K562 (cell line): ENCODE measurements at regions not wholly inside any gene's neighbourhood (a gene's known extent, or its start where the extent isn't known, plus 50 kb on each side); places are given as distances from the start of the nearest gene placed in this dataset.

Source experiments
- FOSL1 ChIP-seq: fragments of 200-800 bp; sonication (Bioruptor generic); conservative IDR thresholded peaks from 2 replicates; pipeline ENCODE4 v1.6.1; 2016; ENCODE audit warnings: missing genetic modification characterization, missing compliant biosample characterization
- KLF13 ChIP-seq: fragments of 450-650 bp; IDR thresholded peaks from 2 replicates; pipeline ENCODE4 v1.6.1; 2016; ENCODE audit warnings: missing genetic modification characterization, low read depth, mild to moderate bottlenecking, missing compliant biosample characterization, moderate library complexity, borderline replicate concordance
- MTA1 ChIP-seq: fragments of 450-650 bp; IDR thresholded peaks from 2 replicates; pipeline ENCODE4 v1.6.1; 2017; ENCODE audit warnings: borderline replicate concordance
- NR1H2 ChIP-seq: sonication (generic); formaldehyde crosslinking; IDR thresholded peaks from 2 replicates; pipeline ENCODE4 v1.4.0; 2020; ENCODE audit warnings: mild to moderate bottlenecking, missing genetic modification reagents
- RBFOX2 ChIP-seq: fragments of 200-400 bp; formaldehyde crosslinking; IDR thresholded peaks from 2 replicates; pipeline ENCODE4 v1.6.1; 2017; ENCODE audit warnings: low read depth, mild to moderate bottlenecking, low read length, moderate library complexity
- SMAD2 ChIP-seq: fragments of 150-350 bp; IDR thresholded peaks from 2 replicates; pipeline ENCODE4 v1.6.1; 2014; ENCODE audit warnings: low read depth, mild to moderate bottlenecking, low read length
- SMARCC2 ChIP-seq: fragments of 450-650 bp; IDR thresholded peaks from 2 replicates; pipeline ENCODE4 v1.6.1; 2017; ENCODE audit warnings: antibody characterized with exemption, moderate library complexity, mild to moderate bottlenecking, low read depth
- SRF ChIP-seq, 2 experiments: fragments of 250-450, 450-650 bp in 1 of 2; sonication (Bioruptor Pico) in 1 of 2; sonication (generic) in 1 of 2; formaldehyde crosslinking; IDR thresholded peaks; 2 replicates each; pipeline versions ENCODE4 v1.5.0 to v1.5.1; 2020 to 2022; ENCODE audit warnings: mild to moderate bottlenecking in 1 of 2, missing genetic modification reagents in 1 of 2
- ZBTB7A ChIP-seq: IDR thresholded peaks from 2 replicates; pipeline ENCODE4 v1.6.1; 2011; ENCODE audit warnings: low read depth, mild to moderate bottlenecking, low read length, moderate library complexity, borderline replicate concordance; ENCODE audit not compliant: control insufficient read depth
- ZFPM2 ChIP-seq: fragments of 250-450 bp; sonication (Bioruptor Pico); IDR thresholded peaks from 2 replicates; pipeline ENCODE4 v1.5.1; 2022; ENCODE audit warnings: mild to moderate bottlenecking
- ZNF3 ChIP-seq: fragments of 250-450 bp; sonication (Bioruptor Pico); IDR thresholded peaks from 2 replicates; pipeline ENCODE4 v1.5.0; 2021; ENCODE audit warnings: mild to moderate bottlenecking, moderate library complexity
- TF ChIP-seq, protein P1 (sequence below): fragments of 250-450 bp; sonication (Bioruptor Pico); IDR thresholded peaks from 2 replicates; pipeline ENCODE4 v1.5.0; 2020; ENCODE audit warnings: mild to moderate bottlenecking
- TF ChIP-seq, protein P2 (sequence below): fragments of 250-450 bp; sonication (Bioruptor Pico); IDR thresholded peaks from 2 replicates; pipeline ENCODE4 v1.4.0; 2020; ENCODE audit warnings: mild to moderate bottlenecking, moderate library complexity

DNA sequence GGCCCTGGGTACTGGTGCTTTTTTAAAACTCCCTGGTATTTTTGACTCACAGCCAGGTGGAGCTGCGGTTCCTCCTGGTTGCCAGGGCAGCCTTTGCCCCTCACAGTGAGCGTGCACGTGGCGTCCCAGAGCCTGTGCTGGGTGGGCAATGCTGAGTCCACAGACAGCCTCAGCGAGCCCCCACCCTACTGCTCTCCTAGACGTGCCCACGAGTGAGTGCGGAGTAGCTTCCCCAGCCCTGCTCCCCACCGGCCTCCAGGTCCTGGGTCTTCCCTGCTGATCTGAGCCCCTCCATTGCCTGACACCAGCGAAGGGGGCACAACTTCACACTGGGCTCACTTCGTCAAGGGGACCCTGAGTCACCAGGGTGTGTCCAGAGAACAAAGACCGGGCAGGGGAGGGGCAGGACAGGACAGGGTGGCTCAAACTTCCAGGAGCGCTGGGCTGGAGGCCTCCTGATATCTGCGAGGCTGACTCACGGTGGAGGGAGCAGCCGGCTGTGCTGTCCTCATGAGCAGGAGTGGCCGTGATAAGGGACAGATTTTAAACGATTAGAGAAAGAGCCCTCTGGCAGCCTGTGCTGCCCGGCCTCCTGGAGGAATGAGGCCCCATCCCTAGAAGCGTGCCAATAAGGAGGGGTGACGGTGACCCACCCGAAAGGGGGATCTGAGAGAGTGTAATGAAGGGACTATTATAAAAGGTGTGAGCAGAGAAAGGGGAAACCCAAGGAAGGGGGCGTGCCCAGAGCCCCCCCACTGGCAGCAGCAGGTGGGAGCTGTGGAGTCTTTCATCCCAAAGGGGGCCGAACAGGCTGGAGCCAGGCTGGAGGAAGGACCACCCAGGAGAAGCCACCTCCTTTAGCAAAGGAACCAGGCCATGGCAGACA is 129.3 kb upstream of the FGF3 start (continued):
- TF ChIP-seq, protein P1, sequence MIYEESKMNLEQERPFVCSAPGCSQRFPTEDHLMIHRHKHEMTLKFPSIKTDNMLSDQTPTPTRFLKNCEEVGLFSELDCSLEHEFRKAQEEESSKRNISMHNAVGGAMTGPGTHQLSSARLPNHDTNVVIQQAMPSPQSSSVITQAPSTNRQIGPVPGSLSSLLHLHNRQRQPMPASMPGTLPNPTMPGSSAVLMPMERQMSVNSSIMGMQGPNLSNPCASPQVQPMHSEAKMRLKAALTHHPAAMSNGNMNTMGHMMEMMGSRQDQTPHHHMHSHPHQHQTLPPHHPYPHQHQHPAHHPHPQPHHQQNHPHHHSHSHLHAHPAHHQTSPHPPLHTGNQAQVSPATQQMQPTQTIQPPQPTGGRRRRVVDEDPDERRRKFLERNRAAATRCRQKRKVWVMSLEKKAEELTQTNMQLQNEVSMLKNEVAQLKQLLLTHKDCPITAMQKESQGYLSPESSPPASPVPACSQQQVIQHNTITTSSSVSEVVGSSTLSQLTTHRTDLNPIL (CRISPR knock-in tag) = no peak
- TF ChIP-seq ZNF3 (CRISPR knock-in tag) (no peak), KLF13 (peak; percentile 63; the same call in 1 of the 2 replicates), ZBTB7A (peak; percentile 24; the same call in 1 of the 2 replicates), SRF (CRISPR knock-in tag; IDR thresholded peaks at IDR 0.05) (peak in 1 of 2 experiments; percentile 70; a peak in 1 of 4 replicates), ZFPM2 (CRISPR knock-in tag) (no peak), SMARCC2 (peak; percentile 91), RBFOX2 (peak; percentile 40; the same call in 1 of the 2 replicates), SMAD2 (no peak), FOSL1 (peak; percentile 97), NR1H2 (CRISPR knock-in tag) (no peak), MTA1 (peak; percentile 59; the same call in 1 of the 2 replicates)
- TF ChIP-seq, protein P2, sequence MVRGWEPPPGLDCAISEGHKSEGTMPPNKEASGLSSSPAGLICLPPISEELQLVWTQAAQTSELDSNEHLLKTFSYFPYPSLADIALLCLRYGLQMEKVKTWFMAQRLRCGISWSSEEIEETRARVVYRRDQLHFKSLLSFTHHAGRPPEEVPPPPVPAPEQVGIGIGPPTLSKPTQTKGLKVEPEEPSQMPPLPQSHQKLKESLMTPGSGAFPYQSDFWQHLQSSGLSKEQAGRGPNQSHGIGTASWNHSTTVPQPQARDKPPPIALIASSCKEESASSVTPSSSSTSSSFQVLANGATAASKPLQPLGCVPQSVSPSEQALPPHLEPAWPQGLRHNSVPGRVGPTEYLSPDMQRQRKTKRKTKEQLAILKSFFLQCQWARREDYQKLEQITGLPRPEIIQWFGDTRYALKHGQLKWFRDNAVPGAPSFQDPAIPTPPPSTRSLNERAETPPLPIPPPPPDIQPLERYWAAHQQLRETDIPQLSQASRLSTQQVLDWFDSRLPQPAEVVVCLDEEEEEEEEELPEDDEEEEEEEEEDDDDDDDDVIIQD (CRISPR knock-in tag) = no peak
